Mesothelial cell of epicardium (in vitro differentiated cells): ENCODE measurements at regions not wholly inside any gene's neighbourhood (a gene's known extent, or its start where the extent isn't known, plus 50 kb on each side); places are given as distances from the start of the nearest gene placed in this dataset.

Experiments used
- DNase-seq, 2 experiments: peaks; one replicate each; pipeline ENCODE4 v3.0.0; 2021; ENCODE audit warnings: low spot score in 2 of 2; ENCODE audit not compliant: unreplicated experiment in 2 of 2
- H3K27ac Mint-ChIP-seq: 2 replicates; pipeline ENCODE4 v1.8.0; 2021; ENCODE audit warnings: mixed read lengths
- H3K27me3 Mint-ChIP-seq: 2 replicates; pipeline ENCODE4 v1.8.0; 2021; ENCODE audit warnings: low read depth, mixed read lengths
- H3K36me3 Mint-ChIP-seq: 2 replicates; pipeline ENCODE4 v1.8.0; 2021; ENCODE audit warnings: mixed read lengths
- H3K4me1 Mint-ChIP-seq: 2 replicates; pipeline ENCODE4 v1.8.0; 2021; ENCODE audit warnings: mixed read lengths
- H3K4me3 Mint-ChIP-seq: 2 replicates; pipeline ENCODE4 v1.8.0; 2021; ENCODE audit warnings: mild to moderate bottlenecking, moderate library complexity, mixed read lengths
- H3K9me3 Mint-ChIP-seq: 2 replicates; pipeline ENCODE4 v1.8.0; 2021; ENCODE audit warnings: mixed read lengths
- CTCF ChIP-seq: fragments of 200-600 bp; sonication (generic); IDR thresholded peaks from one replicate; pipeline ENCODE4 v1.5.0; 2021; ENCODE audit warnings: antibody characterized with exemption; ENCODE audit not compliant: unreplicated experiment

GRCh38 chr10:117471344-117471874 lies 71.1 kb upstream of the EMX2 start:
- no peak for TF ChIP-seq CTCF
- no peak overlapping the region for H3K4me3 Mint-ChIP-seq
- H3K9me3 Mint-ChIP-seq = no peaks in the 10 kb centered on the region
- peaks cover 58% of the 10 kb centered on the region for H3K27me3 Mint-ChIP-seq
- no peaks in the 10 kb centered on the region for H3K4me1 Mint-ChIP-seq
- no peaks in the 10 kb centered on the region for H3K36me3 Mint-ChIP-seq
- no peak for DNase-seq
- no peak overlapping the region for H3K27ac Mint-ChIP-seq

GRCh38 chr10:117470733-117471132 lies 71.8 kb upstream of the EMX2 start:
- no peak for DNase-seq
- TF ChIP-seq CTCF = no peak
- H3K4me1 Mint-ChIP-seq = no peaks in the 10 kb centered on the region
- H3K9me3 Mint-ChIP-seq = no peaks in the 10 kb centered on the region
- no peaks in the 10 kb centered on the region for H3K36me3 Mint-ChIP-seq
- no peak overlapping the region for H3K27ac Mint-ChIP-seq
- H3K4me3 Mint-ChIP-seq = no peak overlapping the region
- H3K27me3 Mint-ChIP-seq = peaks cover 54% of the 10 kb centered on the region

GRCh38 chr10:117468665-117469064 lies 73.9 kb upstream of the EMX2 start:
- TF ChIP-seq CTCF = no peak
- Mint-ChIP-seq H3K36me3 (no peaks in the 10 kb centered on the region), H3K4me1 (no peaks in the 10 kb centered on the region), H3K9me3 (no peaks in the 10 kb centered on the region), H3K4me3 (no peak overlapping the region), H3K27me3 (peaks cover 44% of the 10 kb centered on the region), H3K27ac (no peak overlapping the region)
- no peak for DNase-seq

- no peak for DNase-seq
- H3K9me3 Mint-ChIP-seq = peaks cover 3% of the 10 kb centered on the region
These were observed 78.4 kb upstream of the EMX2 start for GRCh38 chr10:117464176-117464575.

GRCh38 chr10:117463545-117463920 lies 79.0 kb upstream of the EMX2 start:
- Mint-ChIP-seq H3K36me3 (no peaks in the 10 kb centered on the region), H3K4me1 (peaks cover 12% of the 10 kb centered on the region), H3K9me3 (peaks cover 3% of the 10 kb centered on the region), H3K27ac (no peak overlapping the region), H3K4me3 (no peak overlapping the region), H3K27me3 (peaks cover 10% of the 10 kb centered on the region)
- no peak for TF ChIP-seq CTCF
- DNase-seq = no peak

More at GRCh38 chr10:117464176-117464575, 78.4 kb upstream of the EMX2 start:
- Mint-ChIP-seq H3K27me3 (peaks cover 13% of the 10 kb centered on the region), H3K4me1 (peaks cover 12% of the 10 kb centered on the region), H3K4me3 (no peak overlapping the region), H3K27ac (no peak overlapping the region), H3K36me3 (no peaks in the 10 kb centered on the region)
- TF ChIP-seq CTCF = no peak
